Mammary epithelial cell (primary cell): ENCODE measurements at regions not wholly inside any gene's neighbourhood (a gene's known extent, or its start where the extent isn't known, plus 50 kb on each side); places are given as distances from the start of the nearest gene placed in this dataset.

ENCODE experiments used
- CTCF ChIP-seq, 2 donors: IDR thresholded peaks in 1 of 2; conservative IDR thresholded peaks in 1 of 2; 2 replicates each; pipeline ENCODE4 v1.5.1; 2011 to 2012; ENCODE audit warnings: inconsistent platforms in 2 of 2, low read length in 2 of 2, mild to moderate bottlenecking in 2 of 2, control low read depth in 1 of 2, low read depth in 1 of 2; ENCODE audit not compliant: insufficient read depth in 1 of 2; ENCODE audit errors: extremely low read depth in 1 of 2
- EZH2 ChIP-seq: IDR thresholded peaks from 2 replicates; pipeline ENCODE4 v1.6.1; 2012; ENCODE audit warnings: low read length, inconsistent platforms, borderline replicate concordance

- TF ChIP-seq CTCF (conservative IDR thresholded peaks at IDR 0.05 in 1 of 2, IDR thresholded peaks at IDR 0.05 in 1 of 2; ENCODE audit: extremely low read depth in 1 of 2, insufficient read depth in 1 of 2, low read depth in 1 of 2, low read length in 2 of 2) (no peak), EZH2 (no peak)
Observed at GRCh38 chr12:105858981-105859710, 279.6 kb downstream of the NUAK1 start.
